Panc1 (cell line): ENCODE measurements at regions not wholly inside any gene's neighbourhood (a gene's known extent, or its start where the extent isn't known, plus 50 kb on each side); places are given as distances from the start of the nearest gene placed in this dataset.

Experiments used
- ATAC-seq: fragments of 200-7000 bp; cut with Tn5 transposase; 2 replicates; pipeline ENCODE4 v1.9.1; 2020; ENCODE audit warnings: mild to moderate bottlenecking, moderate library complexity
- BruUV-seq: library from RNA; stranded (reverse); fragments of 400-500 nt; replicated peaks from 2 replicates; lab custom pipeline; 2021; lab: Mats Ljungman, UMichigan
- CTCF ChIA-PET: fragments of 300-600 bp; sonication (Branson Sonifier 250); formaldehyde crosslinking; loops from one replicate; lab custom pipeline; 2022; ENCODE audit warnings: antibody characterized with exemption; lab: Charles Lee
- POLR2A ChIA-PET: fragments of 300-600 bp; sonication (Branson Sonifier 250); formaldehyde crosslinking; loops from one replicate; lab custom pipeline; 2022; ENCODE audit warnings: antibody characterized with exemption; lab: Charles Lee
- DNase-seq: peaks from one replicate; pipeline ENCODE4 v3.0.0-alpha.2; 2010; ENCODE audit warnings: low read depth, low spot score
- H3K27ac ChIP-seq: 2 replicates; pipeline ENCODE4 v1.5.1; 2011; ENCODE audit warnings: mild to moderate bottlenecking, low read length, inconsistent platforms
- H3K27me3 ChIP-seq: fragments of 200-500 bp; sonication (Bioruptor generic); 2 replicates; pipeline ENCODE4 v1.6.0; 2014; ENCODE audit warnings: low read length, inconsistent platforms; ENCODE audit not compliant: control insufficient read depth, insufficient read depth
- H3K36me3 ChIP-seq: fragments of 200-500 bp; sonication (Bioruptor generic); 2 replicates; pipeline ENCODE4 v1.5.1; 2014; ENCODE audit warnings: inconsistent platforms, mild to moderate bottlenecking, low read length, moderate library complexity; ENCODE audit not compliant: control insufficient read depth, insufficient read depth
- H3K4me1 ChIP-seq: 2 replicates; pipeline ENCODE4 v1.5.1; 2011; ENCODE audit warnings: inconsistent platforms, mild to moderate bottlenecking, low read length, moderate library complexity; ENCODE audit not compliant: control insufficient read depth, insufficient read depth
- H3K4me3 ChIP-seq, 2 experiments: 2 replicates each; pipeline ENCODE4 v1.5.1; 2011 to 2012; ENCODE audit warnings: low read depth in 2 of 2, low read length in 2 of 2, mild to moderate bottlenecking in 2 of 2, inconsistent platforms in 1 of 2, moderate library complexity in 1 of 2
- H3K9me3 ChIP-seq: fragments of 200-500 bp; sonication (Bioruptor generic); 2 replicates; pipeline ENCODE4 v1.5.1; 2014; ENCODE audit warnings: low read depth, mild to moderate bottlenecking, inconsistent platforms, low read length, moderate library complexity; ENCODE audit not compliant: control insufficient read depth, insufficient read depth
- POLR2AphosphoS5 ChIP-seq: IDR thresholded peaks from 2 replicates; pipeline ENCODE4 v1.6.1; 2012; ENCODE audit warnings: mild to moderate bottlenecking, low read depth, low read length, moderate library complexity
- SIN3A ChIP-seq: IDR thresholded peaks from 2 replicates; pipeline ENCODE4 v1.6.1; 2012; ENCODE audit warnings: low read depth, mild to moderate bottlenecking, low read length, moderate library complexity, borderline replicate concordance; ENCODE audit not compliant: insufficient read depth
- TCF7L2 ChIP-seq: IDR thresholded peaks from 2 replicates; pipeline ENCODE4 v1.6.1; 2011; ENCODE audit warnings: mild to moderate bottlenecking, low read depth, low read length, inconsistent platforms
- in situ Hi-C: cut with HindIII; loops from 2 replicates; pipeline ENCODE4 v1.10.0; 2016; ENCODE audit warnings: low sequenced_read_pairs, low pct_unique_long_range_greater_than_20kb
- intact Hi-C: fragments of 100-400 bp; cut with micrococcal nuclease; formaldehyde crosslinking; loops from one replicate; pipeline ENCODE4 v1.10.0; 2022; ENCODE audit not compliant: unreplicated experiment
- TF ChIP-seq, protein P1 (sequence below), 2 experiments: IDR thresholded peaks; 2 replicates each; pipeline ENCODE4 v1.6.1; 2011 to 2012; ENCODE audit warnings: low read depth in 2 of 2, control low read depth in 1 of 2, low read length in 1 of 2, mild to moderate bottlenecking in 1 of 2, moderate library complexity in 1 of 2; ENCODE audit not compliant: insufficient read depth in 1 of 2
- TF ChIP-seq, protein P2 (sequence below): fragments of 450-650 bp; IDR thresholded peaks from 2 replicates; pipeline ENCODE4 v1.5.1; 2017; ENCODE audit warnings: mild to moderate bottlenecking

DNA sequence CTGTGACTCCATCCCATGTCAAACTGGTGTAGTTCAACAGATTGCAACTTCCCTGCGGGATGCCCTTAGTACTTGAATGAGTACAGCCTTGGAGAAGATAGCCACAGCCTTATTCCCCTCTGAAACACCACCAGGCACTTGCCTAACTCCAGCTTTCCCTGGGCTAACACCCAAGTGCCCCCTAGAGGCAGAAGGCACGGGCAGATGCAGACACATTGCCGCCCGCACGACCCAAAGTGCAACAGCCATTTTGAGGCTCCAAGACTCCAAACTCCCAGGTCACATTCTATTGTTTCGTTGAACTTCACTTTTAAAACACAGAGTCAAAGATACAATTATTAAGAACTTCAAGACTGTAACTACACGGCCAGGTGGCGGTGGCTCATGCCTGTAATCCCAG lies 163.6 kb upstream of the CDH6 start:
- H3K27me3 ChIP-seq = no peaks in the 10 kb centered on the region
- TF ChIP-seq SIN3A = no peak
- TF ChIP-seq POLR2AphosphoS5 = no peak
- TF ChIP-seq, protein P1, sequence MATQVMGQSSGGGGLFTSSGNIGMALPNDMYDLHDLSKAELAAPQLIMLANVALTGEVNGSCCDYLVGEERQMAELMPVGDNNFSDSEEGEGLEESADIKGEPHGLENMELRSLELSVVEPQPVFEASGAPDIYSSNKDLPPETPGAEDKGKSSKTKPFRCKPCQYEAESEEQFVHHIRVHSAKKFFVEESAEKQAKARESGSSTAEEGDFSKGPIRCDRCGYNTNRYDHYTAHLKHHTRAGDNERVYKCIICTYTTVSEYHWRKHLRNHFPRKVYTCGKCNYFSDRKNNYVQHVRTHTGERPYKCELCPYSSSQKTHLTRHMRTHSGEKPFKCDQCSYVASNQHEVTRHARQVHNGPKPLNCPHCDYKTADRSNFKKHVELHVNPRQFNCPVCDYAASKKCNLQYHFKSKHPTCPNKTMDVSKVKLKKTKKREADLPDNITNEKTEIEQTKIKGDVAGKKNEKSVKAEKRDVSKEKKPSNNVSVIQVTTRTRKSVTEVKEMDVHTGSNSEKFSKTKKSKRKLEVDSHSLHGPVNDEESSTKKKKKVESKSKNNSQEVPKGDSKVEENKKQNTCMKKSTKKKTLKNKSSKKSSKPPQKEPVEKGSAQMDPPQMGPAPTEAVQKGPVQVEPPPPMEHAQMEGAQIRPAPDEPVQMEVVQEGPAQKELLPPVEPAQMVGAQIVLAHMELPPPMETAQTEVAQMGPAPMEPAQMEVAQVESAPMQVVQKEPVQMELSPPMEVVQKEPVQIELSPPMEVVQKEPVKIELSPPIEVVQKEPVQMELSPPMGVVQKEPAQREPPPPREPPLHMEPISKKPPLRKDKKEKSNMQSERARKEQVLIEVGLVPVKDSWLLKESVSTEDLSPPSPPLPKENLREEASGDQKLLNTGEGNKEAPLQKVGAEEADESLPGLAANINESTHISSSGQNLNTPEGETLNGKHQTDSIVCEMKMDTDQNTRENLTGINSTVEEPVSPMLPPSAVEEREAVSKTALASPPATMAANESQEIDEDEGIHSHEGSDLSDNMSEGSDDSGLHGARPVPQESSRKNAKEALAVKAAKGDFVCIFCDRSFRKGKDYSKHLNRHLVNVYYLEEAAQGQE (IDR thresholded peaks at IDR 0.05; ENCODE audit: insufficient read depth in 1 of 2, low read depth in 2 of 2, low read length in 1 of 2) = no peak
- no peak for TF ChIP-seq TCF7L2
- TF ChIP-seq, protein P2, sequence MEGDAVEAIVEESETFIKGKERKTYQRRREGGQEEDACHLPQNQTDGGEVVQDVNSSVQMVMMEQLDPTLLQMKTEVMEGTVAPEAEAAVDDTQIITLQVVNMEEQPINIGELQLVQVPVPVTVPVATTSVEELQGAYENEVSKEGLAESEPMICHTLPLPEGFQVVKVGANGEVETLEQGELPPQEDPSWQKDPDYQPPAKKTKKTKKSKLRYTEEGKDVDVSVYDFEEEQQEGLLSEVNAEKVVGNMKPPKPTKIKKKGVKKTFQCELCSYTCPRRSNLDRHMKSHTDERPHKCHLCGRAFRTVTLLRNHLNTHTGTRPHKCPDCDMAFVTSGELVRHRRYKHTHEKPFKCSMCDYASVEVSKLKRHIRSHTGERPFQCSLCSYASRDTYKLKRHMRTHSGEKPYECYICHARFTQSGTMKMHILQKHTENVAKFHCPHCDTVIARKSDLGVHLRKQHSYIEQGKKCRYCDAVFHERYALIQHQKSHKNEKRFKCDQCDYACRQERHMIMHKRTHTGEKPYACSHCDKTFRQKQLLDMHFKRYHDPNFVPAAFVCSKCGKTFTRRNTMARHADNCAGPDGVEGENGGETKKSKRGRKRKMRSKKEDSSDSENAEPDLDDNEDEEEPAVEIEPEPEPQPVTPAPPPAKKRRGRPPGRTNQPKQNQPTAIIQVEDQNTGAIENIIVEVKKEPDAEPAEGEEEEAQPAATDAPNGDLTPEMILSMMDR = no peak
- no peaks in the 10 kb centered on the region for H3K4me1 ChIP-seq
- POLR2A ChIA-PET = no interaction called here
- no peak overlapping the region for H3K4me3 ChIP-seq
- no peak overlapping the region for H3K27ac ChIP-seq
- no peak for ATAC-seq
- CTCF ChIA-PET = no interaction called here
- BruUV-seq = no TSS peak
- H3K9me3 ChIP-seq = peaks cover 2% of the 10 kb centered on the region; the same call in 1 of the 2 replicates
- DNase-seq = no peak
- H3K36me3 ChIP-seq = no peaks in the 10 kb centered on the region
- in situ Hi-C loops = no loop called here
- intact Hi-C loops = no loop called here

DNA sequence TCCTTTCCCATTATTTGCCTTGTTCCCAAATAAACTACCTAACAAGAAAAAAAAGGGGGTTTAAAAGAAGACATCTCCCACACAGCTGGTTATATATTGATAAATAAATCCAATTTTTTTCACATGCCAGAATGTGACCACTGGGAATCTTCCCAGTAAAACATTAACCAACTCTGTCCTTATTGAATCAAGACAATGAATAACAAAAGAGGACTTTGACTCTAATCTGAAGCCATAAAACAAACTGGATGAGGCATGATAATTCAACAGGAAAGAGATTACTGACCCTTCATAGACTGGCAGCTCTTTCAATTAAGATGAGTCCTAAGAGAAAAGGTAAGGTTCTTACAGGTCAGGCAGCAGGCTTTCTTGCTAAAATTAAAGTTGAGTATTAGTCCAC lies 165.8 kb upstream of the CDH6 start:
- no peak for TF ChIP-seq TCF7L2
- TF ChIP-seq, protein P2 = no peak
- TF ChIP-seq SIN3A = no peak
- TF ChIP-seq POLR2AphosphoS5 = no peak
- TF ChIP-seq, protein P1 (IDR thresholded peaks at IDR 0.05; ENCODE audit: insufficient read depth in 1 of 2, low read depth in 2 of 2, low read length in 1 of 2) = no peak
- CTCF ChIA-PET = no interaction called here
- ATAC-seq (no peak), DNase-seq (no peak)
- in situ Hi-C loops (no loop called here), intact Hi-C loops (no loop called here)
- Histone ChIP-seq H3K9me3 (peaks cover 2% of the 10 kb centered on the region; the same call in 1 of the 2 replicates), H3K4me1 (no peaks in the 10 kb centered on the region), H3K4me3 (no peak overlapping the region), H3K36me3 (no peaks in the 10 kb centered on the region), H3K27me3 (no peaks in the 10 kb centered on the region), H3K27ac (no peak overlapping the region)
- BruUV-seq = no TSS peak
- POLR2A ChIA-PET = no interaction called here
